Lung (tissue), 11 donors: ENCODE measurements at regions not wholly inside any gene's neighbourhood (a gene's known extent, or its start where the extent isn't known, plus 50 kb on each side); places are given as distances from the start of the nearest gene placed in this dataset.

Experiments used
- ATAC-seq: fragments of 200-7000 bp; cut with Tn5 transposase; one replicate; pipeline ENCODE4 v1.9.1; 2020; ENCODE audit warnings: moderate number of reproducible peaks; ENCODE audit not compliant: insufficient read depth, low FRiP score
- DNase-seq, 3 donors: peaks; one replicate each; pipeline ENCODE4 v3.0.0-alpha.2; 2013 to 2017
- H3K27ac ChIP-seq, 2 donors: one replicate each; pipeline ENCODE4 v1.5.1; 2013; ENCODE audit warnings: mild to moderate bottlenecking in 2 of 2, moderate library complexity in 2 of 2, control low read depth in 1 of 2, inconsistent platforms in 1 of 2, low read depth in 1 of 2, low read length in 1 of 2
- H3K27me3 ChIP-seq, 3 donors: one replicate each; pipeline ENCODE4 v1.5.1; 2013; ENCODE audit warnings: low read length in 2 of 3; ENCODE audit not compliant: control insufficient read depth in 3 of 3, insufficient read depth in 3 of 3
- H3K36me3 ChIP-seq, 4 donors: one replicate each; pipeline ENCODE4 v1.5.1; 2013; ENCODE audit warnings: low read length in 4 of 4, mild to moderate bottlenecking in 1 of 4, moderate library complexity in 1 of 4; ENCODE audit not compliant: control insufficient read depth in 4 of 4, insufficient read depth in 4 of 4
- H3K4me1 ChIP-seq, 5 donors: one replicate each; pipeline ENCODE4 v1.5.1; 2013; ENCODE audit warnings: low read length in 5 of 5, mild to moderate bottlenecking in 2 of 5, moderate library complexity in 1 of 5; ENCODE audit not compliant: control insufficient read depth in 5 of 5, insufficient read depth in 5 of 5
- H3K4me3 ChIP-seq: one replicate; pipeline ENCODE4 v1.5.1; 2013; ENCODE audit warnings: mild to moderate bottlenecking, control low read depth, moderate library complexity
- H3K9ac ChIP-seq, 2 donors: one replicate each; pipeline ENCODE4 v1.5.1; 2013; ENCODE audit warnings: low read length in 2 of 2, control low read depth in 1 of 2; ENCODE audit not compliant: insufficient read depth in 1 of 2
- H3K9me3 ChIP-seq, 4 donors: one replicate each; pipeline ENCODE4 v1.5.1; 2013; ENCODE audit warnings: low read length in 3 of 4, mild to moderate bottlenecking in 1 of 4, moderate library complexity in 1 of 4; ENCODE audit not compliant: control insufficient read depth in 4 of 4, insufficient read depth in 3 of 4
- CTCF ChIP-seq: IDR thresholded peaks from 2 replicates; pipeline ENCODE4 v1.5.1; 2012; ENCODE audit warnings: mild to moderate bottlenecking; ENCODE audit errors: control extremely low read depth, extremely low read depth
- WGBS, 2 donors: extraction: QIAGEN DNeasy Blood & Tissue Kit; methylation state at CpG; one replicate each; pipeline ENCODE4 v1.1.7; 2013; 5-methylcytosine and 5-hydroxymethylcytosine counted together
- donor health status: control.
- donor health status: control.
- donor health status: Bipolar disorder and iron deficiency.
- donor health status: healthy.
- donor health status: DM: yes; HTN: yes; CAD: no.

- Histone ChIP-seq H3K4me3 (no peak overlapping the region), H3K9ac (no peak overlapping the region), H3K27me3 (no peaks in the 10 kb centered on the region), H3K4me1 (peaks cover 0 to 13% (median 0%) of the 10 kb centered on the region in 5 donors), H3K9me3 (no peaks in the 10 kb centered on the region), H3K36me3 (no peaks in the 10 kb centered on the region), H3K27ac (no peak overlapping the region)
- ATAC-seq: no peak
- TF ChIP-seq CTCF: no peak
- no peak for DNase-seq
- WGBS, 2 donors: 89 to 96% methylated on average over 10 of the region's 10 CpGs
Observed at GRCh38 chr1:220982686-220983085, 103.4 kb downstream of the HLX start.

DNA sequence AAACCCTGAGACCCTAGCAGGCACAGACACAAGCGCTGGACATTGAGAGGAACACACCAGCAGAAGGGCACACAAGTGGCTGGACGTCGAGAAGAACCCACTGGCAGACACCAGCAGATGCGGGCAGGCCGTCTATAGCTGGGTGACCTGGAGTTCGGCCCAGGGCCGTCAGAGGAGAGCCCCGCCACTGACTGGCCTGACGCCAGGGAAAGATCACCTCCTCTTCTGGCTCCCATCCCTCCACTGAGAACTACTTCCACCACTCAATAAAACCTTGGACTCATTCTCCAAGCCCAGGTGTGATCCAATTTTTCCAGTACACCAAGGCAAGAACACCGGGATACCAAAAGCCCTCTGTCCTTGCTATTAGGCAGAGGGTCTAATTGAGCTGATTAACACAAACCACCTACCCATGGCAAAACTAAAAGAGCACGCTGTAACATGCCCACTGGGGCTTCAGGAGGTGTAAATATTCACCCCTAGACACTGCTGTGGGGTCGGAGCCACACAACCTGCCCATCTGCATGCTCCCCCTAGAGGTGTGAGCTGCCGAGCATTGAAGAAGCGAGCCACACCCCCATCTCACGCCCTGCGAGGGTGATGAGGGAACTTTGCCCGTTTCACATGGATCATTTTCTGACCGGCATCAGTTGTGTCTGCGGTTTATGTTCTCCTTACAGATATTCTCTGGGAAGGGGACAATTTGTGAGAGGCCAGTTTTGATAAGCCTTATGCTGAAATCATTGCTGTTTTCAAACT lies 104.8 kb downstream of the HLX start:
- DNase-seq (no peak), ATAC-seq (no peak)
- no peaks in the 10 kb centered on the region for H3K27me3 ChIP-seq

DNA sequence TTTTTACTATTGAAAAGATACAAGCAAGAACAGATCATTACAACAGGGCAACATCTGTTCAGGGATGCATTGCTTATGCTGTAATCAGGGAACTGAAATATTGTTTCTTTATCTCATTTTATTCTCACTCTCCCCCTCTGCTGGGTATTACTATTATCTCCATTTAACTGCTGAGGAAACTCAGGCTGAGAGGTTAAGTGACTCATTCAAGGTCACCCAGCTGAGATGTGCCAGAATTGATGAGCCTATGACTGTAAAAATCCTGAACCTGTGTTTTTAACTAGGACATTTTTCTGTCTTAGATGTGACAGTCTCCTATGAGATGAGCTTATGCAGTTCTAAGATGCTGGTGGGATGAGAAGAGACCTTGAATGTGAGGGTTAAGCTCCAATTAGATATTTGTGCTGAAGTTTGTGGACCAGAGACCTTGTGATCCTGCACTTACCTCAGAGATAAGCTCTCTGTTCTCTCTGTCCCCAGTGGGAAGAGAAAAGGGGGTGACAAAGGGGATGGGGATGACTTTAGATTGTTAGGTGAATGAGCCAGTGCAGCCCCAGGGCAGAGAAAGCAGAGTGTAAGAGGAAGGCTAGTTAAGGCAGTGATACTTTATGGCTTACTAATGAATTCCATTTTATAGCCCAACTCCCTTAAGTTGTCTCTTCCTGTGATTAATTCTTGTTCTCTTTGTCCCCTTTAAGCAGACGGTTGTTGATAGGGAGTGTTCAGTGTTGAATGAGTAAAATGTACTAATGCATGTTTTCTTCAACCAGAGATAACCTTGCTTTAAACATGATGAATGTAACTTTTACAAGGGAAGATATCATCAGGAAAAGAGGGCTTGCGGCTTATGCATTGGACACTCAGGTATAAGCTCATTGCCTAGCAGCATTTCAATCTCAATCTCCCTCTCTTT lies 111.4 kb downstream of the HLX start:
- H3K4me1 ChIP-seq: peaks cover 0 to 34% (median 4%) of the 10 kb centered on the region in 5 donors
- no peak overlapping the region for H3K27ac ChIP-seq
- 73 to 82% methylated on average over 2 of the region's 2 CpGs for WGBS, 2 donors
- no peak overlapping the region for H3K9ac ChIP-seq
- DNase-seq: peak in 2 of 3 donors; percentile 11 to 28
- peaks cover 0 to 5% (median 0%) of the 10 kb centered on the region in 4 donors for H3K9me3 ChIP-seq
- TF ChIP-seq CTCF: no peak
- no peak for ATAC-seq
- no peaks in the 10 kb centered on the region for H3K36me3 ChIP-seq
- H3K27me3 ChIP-seq: no peaks in the 10 kb centered on the region
- H3K4me3 ChIP-seq: no peak overlapping the region

More for the DNA sequence above, 104.8 kb downstream of the HLX start:
- peaks cover 0 to 5% (median 0%) of the 10 kb centered on the region in 4 donors for H3K9me3 ChIP-seq
- no peak overlapping the region for H3K27ac ChIP-seq
- H3K4me3 ChIP-seq: no peak overlapping the region
- no peak for TF ChIP-seq CTCF
- no peaks in the 10 kb centered on the region for H3K36me3 ChIP-seq
- peaks cover 0 to 13% (median 0%) of the 10 kb centered on the region in 5 donors for H3K4me1 ChIP-seq
- no peak overlapping the region for H3K9ac ChIP-seq
- 80 to 86% methylated on average over 19 of the region's 19 CpGs for WGBS, 2 donors
